ENCODE measurements at regions not wholly inside any gene's neighbourhood (a gene's known extent, or its start where the extent isn't known, plus 50 kb on each side); places are given as distances from the start of the nearest gene placed in this dataset.

DNA sequence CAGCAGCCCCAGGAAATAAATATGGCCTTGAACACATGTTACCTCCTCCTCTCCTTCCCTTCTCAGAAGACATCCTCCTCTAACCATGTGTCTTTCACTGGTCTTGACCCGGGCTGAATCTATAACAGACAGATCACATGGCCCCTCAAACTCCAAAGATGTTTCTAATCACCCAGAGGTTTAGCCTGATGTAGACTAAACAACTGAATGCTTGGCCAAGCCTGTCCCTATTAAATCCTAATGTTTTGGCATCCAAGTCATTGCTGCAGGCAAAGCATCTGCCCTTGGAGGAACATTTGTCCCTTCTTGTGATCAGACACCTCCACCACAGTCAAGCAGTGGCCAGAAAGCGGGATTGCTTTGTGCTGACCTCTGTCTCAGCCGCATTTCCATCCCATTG lies 65.5 kb downstream of the ANKRD60 start:
- no peak for DNase-seq

DNA sequence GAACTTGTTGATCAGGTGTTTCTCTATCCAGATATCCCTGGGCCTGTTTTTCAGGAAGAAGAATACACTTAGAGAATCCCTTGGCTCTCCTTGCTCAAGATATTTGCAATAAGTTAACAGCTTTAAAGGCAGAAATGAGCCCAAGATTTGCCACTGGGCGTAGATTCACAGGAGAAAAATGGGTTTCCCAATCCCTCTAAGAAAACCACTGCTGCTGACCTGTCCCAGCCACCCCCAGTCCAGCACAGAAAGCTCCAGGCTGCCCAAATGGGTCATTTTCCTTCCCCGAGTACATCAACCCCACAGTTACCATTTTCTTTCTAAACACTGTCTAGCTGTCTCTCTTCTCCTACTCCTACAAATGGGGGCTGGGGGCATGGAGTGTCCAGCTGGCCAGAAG lies 67.3 kb downstream of the ANKRD60 start:
- no peak for DNase-seq

- no peak for DNase-seq
Measured at GRCh38 chr20:58160451-58161061, 67.9 kb downstream of the ANKRD60 start.

GRCh38 chr20:58155148-58155925 lies 73.1 kb downstream of the ANKRD60 start:
- DNase-seq, result no peak

DNA sequence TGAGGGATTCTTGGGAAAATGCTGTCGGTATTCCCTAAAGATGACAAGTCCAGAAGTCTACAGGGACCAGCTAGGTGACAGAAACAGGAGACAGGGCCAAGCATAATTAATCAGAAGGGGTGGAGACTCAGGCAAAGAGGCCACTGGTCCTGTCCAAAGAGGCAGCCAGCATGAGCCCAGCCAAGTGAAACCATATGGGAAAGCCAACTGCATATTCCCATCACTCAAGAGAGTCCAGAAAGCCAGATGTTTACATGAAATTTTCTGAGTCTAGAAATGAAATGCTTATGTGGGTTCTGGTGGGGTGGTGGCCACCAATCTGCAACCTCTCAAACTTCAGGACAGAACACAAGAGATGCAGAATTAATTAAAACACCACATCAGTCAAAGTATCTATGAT lies 74.3 kb downstream of the ANKRD60 start:
- DNase-seq, result no peak

- DNase-seq, result no peak
Measured at GRCh38 chr20:58153121-58153520, 75.3 kb downstream of the ANKRD60 start.

DNA sequence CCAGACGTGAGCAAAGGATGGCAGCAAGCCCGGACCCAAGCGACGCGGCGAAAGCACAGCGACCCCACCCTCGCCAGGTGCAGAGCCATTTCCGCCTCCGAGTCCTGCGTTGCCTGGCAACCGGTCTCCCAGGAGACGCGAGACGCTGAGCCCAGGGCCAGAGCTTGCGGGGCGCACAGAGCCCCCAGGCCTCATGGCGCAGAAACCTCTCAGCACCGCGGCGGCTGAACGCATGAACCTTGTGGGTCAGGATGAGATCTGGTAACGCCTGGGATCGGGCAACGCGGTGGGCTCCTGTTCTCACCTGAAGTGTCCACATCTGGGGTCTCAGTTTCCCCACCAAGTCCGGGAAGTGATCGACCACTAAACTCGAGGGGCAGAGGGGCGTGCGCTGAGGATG lies 77.7 kb downstream of the ANKRD60 start:
- DNase-seq, result peak; percentile 77

DNA sequence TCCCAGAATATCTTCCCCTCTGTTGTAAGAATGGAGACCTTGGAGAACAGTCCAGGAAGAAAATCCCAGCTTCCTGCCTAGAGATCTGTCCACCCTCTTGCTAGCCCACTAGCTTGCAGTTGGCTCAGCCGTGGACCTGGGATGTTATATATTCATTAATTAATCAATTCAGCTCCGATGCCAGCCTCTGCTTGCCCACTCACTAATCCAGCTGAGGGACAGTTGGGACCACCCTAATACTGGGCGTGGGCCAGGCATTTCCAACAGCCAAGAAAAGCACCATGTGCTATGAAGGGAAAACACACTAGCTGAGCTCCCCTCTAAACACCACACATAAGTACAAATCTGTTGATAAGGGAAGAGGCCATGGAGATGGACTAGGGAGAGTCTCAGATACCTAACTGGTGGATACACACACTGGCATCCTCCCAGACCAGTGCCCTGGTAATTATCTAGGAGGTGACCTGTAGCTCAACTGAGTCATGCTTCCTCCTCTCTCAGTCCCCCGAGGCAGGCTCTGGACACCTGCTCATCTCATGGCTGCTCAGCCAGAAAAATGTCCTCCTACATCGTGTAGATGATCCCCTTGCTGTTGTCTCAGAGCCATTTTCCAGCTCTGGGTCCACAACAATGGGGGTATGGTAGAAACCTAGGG lies 78.9 kb downstream of the ANKRD60 start:
- no peak for DNase-seq

DNA sequence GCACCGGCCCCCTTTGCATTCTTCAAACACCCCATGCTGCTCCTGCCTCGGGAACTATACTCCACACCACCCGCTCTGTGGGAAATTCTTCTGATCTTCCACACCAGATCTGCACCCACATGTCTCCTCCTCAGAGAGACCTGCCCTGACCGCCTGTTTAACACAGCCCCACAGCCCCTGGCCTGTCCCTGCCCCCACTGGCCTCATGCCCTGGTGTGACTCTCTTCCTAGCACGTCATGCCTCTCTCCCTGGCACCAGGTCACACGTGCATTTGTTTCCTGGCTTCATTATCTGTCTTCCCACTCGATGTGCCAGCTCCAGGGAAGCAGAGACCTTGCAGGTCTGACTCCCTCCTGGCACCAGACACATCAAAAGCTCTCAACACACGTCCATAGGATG lies 79.6 kb downstream of the ANKRD60 start:
- no peak for DNase-seq

DNA sequence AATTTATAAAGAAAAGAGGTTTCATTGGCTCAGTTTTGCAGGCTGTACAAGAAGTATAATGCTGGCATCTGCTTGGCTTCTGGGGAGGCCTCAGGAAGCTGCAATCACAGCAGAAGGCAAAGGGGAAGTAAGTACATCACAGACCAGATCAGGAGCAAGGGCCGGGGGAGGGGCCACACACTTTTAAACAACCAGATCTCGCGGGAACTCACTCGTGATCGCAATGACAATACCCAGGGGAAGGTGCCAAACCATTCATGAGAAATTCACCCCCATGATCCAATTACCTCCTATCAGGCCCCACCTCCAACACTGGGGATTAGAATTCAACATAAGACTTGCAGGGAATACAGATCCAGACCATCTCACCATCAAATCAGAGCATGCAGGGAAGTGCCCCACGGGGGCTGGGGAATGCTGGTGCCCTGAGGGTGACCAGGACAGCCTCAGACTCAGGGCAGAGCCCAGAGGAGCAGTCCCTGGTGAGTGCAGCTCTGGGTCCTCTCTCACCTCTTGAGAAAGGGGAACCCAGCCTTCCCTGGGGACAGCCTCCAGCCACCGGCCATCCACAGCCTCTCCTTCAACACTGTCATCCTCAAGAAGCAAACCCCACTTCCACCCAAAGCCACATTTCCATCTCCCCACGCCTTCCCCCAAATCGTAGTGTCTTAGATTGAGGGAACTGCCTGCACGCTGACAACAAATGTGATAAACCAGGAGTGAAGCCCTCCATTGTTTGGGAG lies 80.7 kb downstream of the ANKRD60 start:
- no peak for DNase-seq

GRCh38 chr20:58146746-58147140 lies 81.7 kb downstream of the ANKRD60 start:
- no peak for DNase-seq

- DNase-seq, result no peak
Measured at GRCh38 chr20:58146081-58146745, 82.2 kb downstream of the ANKRD60 start.

DNA sequence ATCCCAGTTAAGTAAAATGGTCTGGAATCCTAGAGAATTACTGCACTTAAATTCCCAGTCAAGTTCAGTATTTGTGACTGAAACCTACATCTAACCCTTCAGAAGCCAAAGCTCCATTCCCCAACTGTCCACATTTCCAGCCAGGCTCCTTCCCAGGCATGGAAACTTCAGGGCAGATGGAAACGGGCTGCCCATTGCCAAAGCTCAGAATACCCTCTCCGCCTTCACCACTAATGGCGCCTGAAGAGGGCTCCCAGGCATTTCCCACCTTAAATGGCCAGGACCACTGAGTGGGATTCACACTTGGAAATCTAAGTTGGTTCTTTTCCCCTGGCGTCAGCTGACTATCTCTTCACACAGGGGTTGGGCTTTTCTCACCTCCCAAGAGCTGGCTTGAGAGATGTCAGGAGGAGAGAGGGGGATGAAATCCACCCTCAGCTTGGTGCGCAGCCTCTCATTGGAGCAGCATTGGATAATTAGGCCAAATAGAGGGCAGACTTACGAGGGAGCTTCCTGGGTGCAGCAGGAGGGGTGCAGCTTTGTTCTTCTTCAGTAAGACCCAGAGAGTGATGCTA lies 82.9 kb downstream of the ANKRD60 start:
- no peak for DNase-seq

DNA sequence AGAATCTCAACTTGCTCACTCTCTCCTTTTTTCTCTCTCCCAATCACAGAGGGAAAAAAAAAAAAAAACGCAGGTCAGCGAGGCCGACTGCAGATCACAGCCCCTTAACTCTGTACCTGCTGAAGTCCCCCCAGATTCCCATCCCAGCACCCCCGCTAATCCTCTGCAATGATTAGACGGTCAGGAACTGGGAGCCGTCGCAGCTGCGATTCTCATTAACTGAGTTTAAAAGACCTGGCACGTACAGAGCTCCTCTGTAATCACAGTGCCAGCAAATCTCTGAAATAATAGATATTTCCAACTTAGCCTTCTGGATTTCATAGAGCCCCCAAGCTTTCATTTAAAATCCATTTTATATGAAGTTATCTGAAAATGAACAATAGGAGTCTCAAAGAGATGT lies 84.4 kb downstream of the ANKRD60 start:
- DNase-seq, result no peak

DNA sequence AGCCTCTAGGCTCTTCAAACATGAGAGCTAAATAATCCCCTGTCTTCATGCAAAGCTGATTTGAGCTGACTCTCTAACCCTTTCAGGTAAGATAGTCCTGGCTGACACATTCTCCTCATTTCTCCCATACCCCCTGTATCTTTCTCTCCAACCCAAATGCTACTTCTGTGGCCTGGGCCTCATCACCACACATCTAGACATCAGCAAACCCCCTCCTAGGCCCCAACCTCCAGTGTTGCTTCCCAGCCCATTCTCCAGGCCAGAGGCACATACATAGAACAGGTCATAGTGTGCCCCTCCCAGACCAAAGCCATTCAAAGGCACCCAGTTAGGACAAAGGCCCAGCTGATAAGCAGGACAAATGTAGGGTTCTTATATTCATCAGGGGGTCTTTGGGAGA lies 84.9 kb downstream of the ANKRD60 start:
- DNase-seq, result no peak

DNA sequence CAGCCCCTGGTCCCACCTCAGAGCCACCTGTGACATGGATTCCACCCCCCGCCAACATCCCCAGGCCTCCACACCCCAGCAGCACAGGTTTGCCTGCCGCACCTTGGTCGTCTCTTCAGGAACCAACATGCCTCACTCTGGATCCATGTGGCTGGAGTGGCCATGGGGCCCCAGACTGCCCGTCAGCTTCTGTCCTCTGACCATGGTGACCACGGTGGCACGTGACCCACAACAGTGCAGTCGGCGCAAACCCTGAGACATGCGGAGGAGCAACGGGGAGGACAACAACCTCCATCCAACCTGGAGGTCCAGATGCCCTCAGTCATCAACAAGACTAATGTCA lies 85.6 kb downstream of the ANKRD60 start:
- DNase-seq, result no peak

GRCh38 chr20:58141971-58142842 lies 86.2 kb downstream of the ANKRD60 start:
- DNase-seq, result no peak

DNA sequence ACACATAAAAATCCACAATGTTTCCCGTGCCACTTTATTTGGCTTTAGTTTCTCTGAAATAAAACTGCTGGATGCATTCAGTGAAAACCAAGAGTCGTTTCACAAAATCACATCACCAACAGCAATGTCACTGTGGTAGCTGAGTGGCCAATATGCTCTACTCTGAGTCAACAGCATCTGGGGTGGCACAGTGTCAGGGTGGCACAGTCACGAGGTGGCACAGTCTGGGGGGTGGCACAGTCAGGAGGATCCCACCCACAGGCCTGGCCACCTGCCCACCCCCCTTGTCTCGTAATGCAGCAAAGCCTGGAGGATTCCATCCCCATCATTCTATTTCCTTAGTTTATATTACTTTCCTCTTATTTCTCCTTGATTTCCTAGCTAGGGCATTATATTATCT lies 87.0 kb downstream of the ANKRD60 start:
- no peak for DNase-seq

DNA sequence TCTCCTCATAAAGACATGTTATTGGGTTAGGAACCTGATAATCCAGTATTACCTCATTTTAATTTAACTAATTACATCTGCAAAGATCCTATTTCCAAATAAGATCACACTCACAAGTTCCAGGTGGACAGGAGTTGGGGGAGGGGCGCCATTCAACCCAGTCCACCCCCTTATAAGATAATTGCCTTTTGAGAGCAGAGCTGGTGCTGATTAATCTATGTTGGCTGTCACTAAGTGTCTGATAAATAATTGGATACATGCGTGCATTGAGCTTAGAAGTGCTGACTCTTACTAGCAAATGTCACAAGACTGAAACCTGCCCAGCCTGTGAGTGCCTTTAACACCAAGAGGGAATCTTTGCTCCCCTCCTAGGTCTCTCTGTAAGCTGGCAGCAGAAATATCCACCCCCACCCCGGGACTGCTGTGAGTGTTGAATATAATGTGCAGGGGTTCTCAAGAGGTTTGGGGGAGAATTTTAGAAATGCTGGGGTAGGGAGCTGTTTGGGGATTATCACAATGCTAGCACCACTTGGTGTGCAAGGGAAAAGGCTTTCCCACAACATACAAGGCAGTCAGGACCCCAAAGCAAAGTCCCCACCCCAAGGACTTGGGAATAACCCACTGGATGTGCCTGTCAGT lies 87.5 kb downstream of the ANKRD60 start:
- DNase-seq, result no peak

GRCh38 chr20:58139849-58140786 lies 88.3 kb downstream of the ANKRD60 start:
- no peak for DNase-seq

Measured in NCI-H1436 (cell line).